ENCODE measurements at regions not wholly inside any gene's neighbourhood (a gene's known extent, or its start where the extent isn't known, plus 50 kb on each side); places are given as distances from the start of the nearest gene placed in this dataset.

GRCh38 chr9:581673-582497 lies 259.6 kb upstream of the DMRT1 start:
- CTCF ChIA-PET, result no interaction called here
- no peak for DNase-seq (ENCODE audit: extremely low spot score)
- TF ChIP-seq ZNF384 (IDR thresholded peaks at IDR 0.05) (no peak), FOXK2 (IDR thresholded peaks at IDR 0.05) (no peak), SP1 (IDR thresholded peaks at IDR 0.05) (no peak), SUZ12 (IDR thresholded peaks at IDR 0.05) (no peak), BHLHE40 (IDR thresholded peaks at IDR 0.05; ENCODE audit: borderline replicate concordance) (no peak), NFRKB (IDR thresholded peaks at IDR 0.05) (no peak), CTBP1 (IDR thresholded peaks at IDR 0.05; ENCODE audit: borderline replicate concordance) (no peak)
- POLR2A ChIA-PET, result no interaction called here

- no peak for DNase-seq (ENCODE audit: extremely low spot score)
- POLR2A ChIA-PET, result no interaction called here
- TF ChIP-seq ARNT (IDR thresholded peaks at IDR 0.05), result no peak
- TF ChIP-seq NFRKB (IDR thresholded peaks at IDR 0.05), result no peak
- no peak for TF ChIP-seq TARDBP (IDR thresholded peaks at IDR 0.05)
- no peak for TF ChIP-seq BHLHE40 (IDR thresholded peaks at IDR 0.05; ENCODE audit: borderline replicate concordance)
- TF ChIP-seq SUZ12 (IDR thresholded peaks at IDR 0.05), result no peak
- TF ChIP-seq SP1 (IDR thresholded peaks at IDR 0.05), result no peak
- TF ChIP-seq HDGF (IDR thresholded peaks at IDR 0.05; ENCODE audit: borderline replicate concordance), result no peak
- no peak for TF ChIP-seq FOXA1 (IDR thresholded peaks at IDR 0.05)
- no peak for TF ChIP-seq CTBP1 (IDR thresholded peaks at IDR 0.05; ENCODE audit: borderline replicate concordance)
- TF ChIP-seq LEF1 (IDR thresholded peaks at IDR 0.05; ENCODE audit: borderline replicate concordance), result no peak
- TF ChIP-seq ELF4 (IDR thresholded peaks at IDR 0.05), result no peak
- TF ChIP-seq FOXM1 (IDR thresholded peaks at IDR 0.05; ENCODE audit: borderline replicate concordance), result no peak
- TF ChIP-seq ZNF384 (IDR thresholded peaks at IDR 0.05), result no peak
- TF ChIP-seq FOXK2 (IDR thresholded peaks at IDR 0.05), result no peak
- no peak for TF ChIP-seq PKNOX1 (IDR thresholded peaks at IDR 0.05)
- no peak for TF ChIP-seq L3MBTL2 (conservative IDR thresholded peaks at IDR 0.05)
- CTCF ChIA-PET, result no interaction called here
Observed at GRCh38 chr9:582775-583174, 258.7 kb upstream of the DMRT1 start.

- ChIA-PET POLR2A (no interaction called here), CTCF (no interaction called here)
- TF ChIP-seq BHLHE40 (IDR thresholded peaks at IDR 0.05; ENCODE audit: borderline replicate concordance), result no peak
- no peak for TF ChIP-seq TARDBP (IDR thresholded peaks at IDR 0.05)
- no peak for TF ChIP-seq SUZ12 (IDR thresholded peaks at IDR 0.05)
- TF ChIP-seq FOXM1 (IDR thresholded peaks at IDR 0.05; ENCODE audit: borderline replicate concordance), result no peak
- no peak for DNase-seq (ENCODE audit: extremely low spot score)
Observed at GRCh38 chr9:587527-587926, 254.0 kb upstream of the DMRT1 start.

- TF ChIP-seq NFRKB (IDR thresholded peaks at IDR 0.05) (no peak), HDGF (IDR thresholded peaks at IDR 0.05; ENCODE audit: borderline replicate concordance) (no peak), SP1 (IDR thresholded peaks at IDR 0.05) (no peak), ZNF384 (IDR thresholded peaks at IDR 0.05) (no peak), FOXK2 (IDR thresholded peaks at IDR 0.05) (no peak), CTBP1 (IDR thresholded peaks at IDR 0.05; ENCODE audit: borderline replicate concordance) (no peak)
- POLR2A ChIA-PET, result no interaction called here
- DNase-seq (ENCODE audit: extremely low spot score), result no peak
- CTCF ChIA-PET, result no interaction called here
Observed at GRCh38 chr9:588981-589380, 252.5 kb upstream of the DMRT1 start.

GRCh38 chr9:589723-590122 lies 251.8 kb upstream of the DMRT1 start:
- no peak for TF ChIP-seq SP1 (IDR thresholded peaks at IDR 0.05)
- no peak for TF ChIP-seq FOXA1 (IDR thresholded peaks at IDR 0.05)
- ChIA-PET POLR2A (no interaction called here), CTCF (no interaction called here)
- DNase-seq (ENCODE audit: extremely low spot score), result no peak

GRCh38 chr9:591292-591691 lies 250.2 kb upstream of the DMRT1 start:
- ChIA-PET CTCF (no interaction called here), POLR2A (no interaction called here)
- DNase-seq (ENCODE audit: extremely low spot score), result no peak
- TF ChIP-seq SP1 (IDR thresholded peaks at IDR 0.05) (no peak), NFRKB (IDR thresholded peaks at IDR 0.05) (no peak), ZNF384 (IDR thresholded peaks at IDR 0.05) (no peak), SUZ12 (IDR thresholded peaks at IDR 0.05) (no peak), FOXM1 (IDR thresholded peaks at IDR 0.05; ENCODE audit: borderline replicate concordance) (no peak), LEF1 (IDR thresholded peaks at IDR 0.05; ENCODE audit: borderline replicate concordance) (no peak), PKNOX1 (IDR thresholded peaks at IDR 0.05) (no peak), L3MBTL2 (conservative IDR thresholded peaks at IDR 0.05) (no peak), BHLHE40 (IDR thresholded peaks at IDR 0.05; ENCODE audit: borderline replicate concordance) (no peak), HDGF (IDR thresholded peaks at IDR 0.05; ENCODE audit: borderline replicate concordance) (no peak), FOXA1 (IDR thresholded peaks at IDR 0.05) (no peak), FOXK2 (IDR thresholded peaks at IDR 0.05) (no peak), ARNT (IDR thresholded peaks at IDR 0.05) (no peak), CTBP1 (IDR thresholded peaks at IDR 0.05; ENCODE audit: borderline replicate concordance) (no peak), TARDBP (IDR thresholded peaks at IDR 0.05) (no peak)

GRCh38 chr9:592225-592624 lies 249.3 kb upstream of the DMRT1 start:
- CTCF ChIA-PET, result no interaction called here
- POLR2A ChIA-PET, result no interaction called here

More at GRCh38 chr9:592225-592624, 249.3 kb upstream of the DMRT1 start:
- no peak for DNase-seq (ENCODE audit: extremely low spot score)
- TF ChIP-seq SP1 (IDR thresholded peaks at IDR 0.05) (no peak), FOXA1 (IDR thresholded peaks at IDR 0.05) (no peak), CTBP1 (IDR thresholded peaks at IDR 0.05; ENCODE audit: borderline replicate concordance) (no peak), FOXM1 (IDR thresholded peaks at IDR 0.05; ENCODE audit: borderline replicate concordance) (no peak), TARDBP (IDR thresholded peaks at IDR 0.05) (no peak), ARNT (IDR thresholded peaks at IDR 0.05) (no peak), NFRKB (IDR thresholded peaks at IDR 0.05) (no peak), LEF1 (IDR thresholded peaks at IDR 0.05; ENCODE audit: borderline replicate concordance) (no peak), PKNOX1 (IDR thresholded peaks at IDR 0.05) (no peak), L3MBTL2 (conservative IDR thresholded peaks at IDR 0.05) (no peak), BHLHE40 (IDR thresholded peaks at IDR 0.05; ENCODE audit: borderline replicate concordance) (no peak)

Measured in HEK293T (cell line).